ENCODE measurements at regions not wholly inside any gene's neighbourhood (a gene's known extent, or its start where the extent isn't known, plus 50 kb on each side); places are given as distances from the start of the nearest gene placed in this dataset.
"Not testable (repeated sequence)": the region's sequence is repeated elsewhere in the genome, so short reads cannot be mapped to it uniquely, and the experiment has no call there.

GRCh38 chr11:93908689-93909088 lies 58.3 kb upstream of the VSTM5 start:
- no peaks in the 10 kb centered on the region for H3K27me3 ChIP-seq (ENCODE audit: insufficient read depth, low read depth, severe bottlenecking)
- H3K4me3 ChIP-seq (ENCODE audit: low read depth, low read length) = no peak overlapping the region
- TF ChIP-seq CTCF (IDR thresholded peaks at IDR 0.05; ENCODE audit: low read depth, low read length) = no peak
- H3K27ac ChIP-seq = no peak overlapping the region
- H3K9me3 ChIP-seq (ENCODE audit: severe bottlenecking) = no peaks in the 10 kb centered on the region
- no peak for DNase-seq
- H3K36me3 ChIP-seq = no peaks in the 10 kb centered on the region

GRCh38 chr11:93917673-93918072 lies 67.3 kb upstream of the VSTM5 start:
- TF ChIP-seq CTCF (IDR thresholded peaks at IDR 0.05; ENCODE audit: low read depth, low read length) = no peak
- Histone ChIP-seq H3K27me3 (ENCODE audit: insufficient read depth, low read depth, severe bottlenecking) (no peaks in the 10 kb centered on the region), H3K9me3 (ENCODE audit: severe bottlenecking) (peaks cover 2% of the 10 kb centered on the region), H3K27ac (no peak overlapping the region), H3K4me3 (ENCODE audit: low read depth, low read length) (no peak overlapping the region), H3K36me3 (no peaks in the 10 kb centered on the region)
- no peak for DNase-seq

DNA sequence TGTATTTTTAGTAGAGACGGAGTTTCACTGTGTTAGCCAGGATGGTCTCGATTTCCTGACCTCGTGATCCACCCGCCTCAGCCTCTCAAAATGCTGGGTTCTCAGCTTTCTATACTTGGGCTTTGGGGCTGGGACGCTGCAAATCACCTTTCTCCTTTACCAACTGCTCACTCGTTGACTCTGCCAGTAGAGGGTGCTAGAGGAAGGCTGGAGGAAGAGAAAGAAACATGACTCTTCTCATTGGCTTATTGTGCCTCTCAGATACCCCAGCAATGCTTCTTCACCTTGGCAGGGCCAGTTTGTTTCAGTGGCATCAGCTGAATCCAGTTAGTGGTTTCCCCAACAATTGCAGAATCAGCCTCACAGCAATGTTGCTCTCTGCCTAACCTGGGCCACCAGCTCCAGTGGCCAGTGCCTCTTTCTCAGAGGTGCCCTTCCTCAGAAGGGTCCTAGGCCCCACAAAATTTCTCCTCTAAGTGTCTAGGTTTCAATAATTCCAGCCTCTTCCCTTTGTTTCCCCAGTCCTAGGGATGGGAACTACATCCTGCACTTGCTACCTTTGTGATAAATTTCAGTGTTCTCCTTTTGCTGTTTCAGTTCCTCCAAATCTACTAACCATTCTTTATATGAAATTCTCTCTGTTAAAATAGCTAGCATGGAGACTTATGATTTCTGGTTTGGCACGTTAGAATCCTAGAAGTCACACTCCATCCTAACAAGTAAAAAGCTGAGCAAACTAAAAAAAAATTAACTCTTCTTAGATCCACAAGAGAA lies 71.5 kb upstream of the VSTM5 start:
- Histone ChIP-seq H3K27me3 (ENCODE audit: insufficient read depth, low read depth, severe bottlenecking) (no peaks in the 10 kb centered on the region), H3K36me3 (no peaks in the 10 kb centered on the region), H3K4me3 (ENCODE audit: low read depth, low read length) (no peak overlapping the region), H3K27ac (no peak overlapping the region), H3K9me3 (ENCODE audit: severe bottlenecking) (peaks cover under 1% of the 10 kb centered on the region)
- peak; percentile 90 for TF ChIP-seq CTCF (IDR thresholded peaks at IDR 0.05; ENCODE audit: low read depth, low read length)
- DNase-seq = peak; percentile 71

DNA sequence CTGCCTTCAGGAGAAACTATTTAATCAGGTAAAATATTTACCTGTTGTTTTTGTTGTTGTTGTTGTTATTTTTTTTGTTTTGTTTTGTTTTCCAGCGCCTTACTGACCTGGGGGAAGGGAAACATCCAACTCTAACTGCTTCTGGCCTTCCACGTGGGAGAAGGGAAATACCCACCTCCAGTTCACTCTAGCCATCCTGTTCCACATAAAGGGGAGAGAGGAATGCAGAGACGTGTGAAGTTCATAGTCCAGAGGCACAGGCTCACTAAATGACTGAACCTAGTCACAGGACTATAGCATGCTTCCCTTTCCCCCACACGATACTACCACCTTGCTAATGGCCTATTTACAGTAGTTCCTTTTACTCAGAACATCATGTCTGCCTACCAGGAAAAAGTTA lies 72.4 kb upstream of the VSTM5 start:
- no peak for DNase-seq
- H3K36me3 ChIP-seq = no peaks in the 10 kb centered on the region
- H3K4me3 ChIP-seq (ENCODE audit: low read depth, low read length) = no peak overlapping the region
- H3K27ac ChIP-seq = no peak overlapping the region
- no peaks in the 10 kb centered on the region for H3K27me3 ChIP-seq (ENCODE audit: insufficient read depth, low read depth, severe bottlenecking)
- no peaks in the 10 kb centered on the region for H3K9me3 ChIP-seq (ENCODE audit: severe bottlenecking)
- no peak for TF ChIP-seq CTCF (IDR thresholded peaks at IDR 0.05; ENCODE audit: low read depth, low read length)

DNA sequence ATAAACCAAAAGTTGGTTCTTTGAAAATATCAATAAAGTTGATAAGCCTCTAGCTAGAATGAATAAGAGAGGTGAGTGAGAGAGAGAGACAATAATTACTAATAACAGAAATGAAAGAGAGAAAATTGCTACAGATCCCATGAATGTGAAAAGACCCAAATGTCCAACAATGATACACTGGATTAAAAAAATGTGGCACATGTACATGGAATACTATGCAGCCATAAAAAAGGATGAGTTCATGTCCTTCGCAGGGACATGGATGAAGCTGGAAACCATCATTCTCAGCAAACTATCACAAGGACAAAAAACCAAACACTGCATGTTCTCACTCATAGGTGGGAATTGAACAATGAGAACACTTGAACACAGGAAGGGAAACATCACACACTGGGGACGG lies 75.7 kb upstream of the VSTM5 start:
- not testable (repeated sequence) for H3K9me3 ChIP-seq (ENCODE audit: severe bottlenecking); H3K36me3 ChIP-seq; H3K27me3 ChIP-seq (ENCODE audit: insufficient read depth, low read depth, severe bottlenecking); H3K4me3 ChIP-seq (ENCODE audit: low read depth, low read length); H3K27ac ChIP-seq; DNase-seq

- no peak overlapping the region for H3K4me3 ChIP-seq (ENCODE audit: low read depth, low read length)
- H3K27me3 ChIP-seq (ENCODE audit: insufficient read depth, low read depth, severe bottlenecking) = no peaks in the 10 kb centered on the region
- H3K27ac ChIP-seq = no peak overlapping the region
- H3K36me3 ChIP-seq = no peaks in the 10 kb centered on the region
- no peak for DNase-seq
- no peaks in the 10 kb centered on the region for H3K9me3 ChIP-seq (ENCODE audit: severe bottlenecking)
- no peak for TF ChIP-seq CTCF (IDR thresholded peaks at IDR 0.05; ENCODE audit: low read depth, low read length)
These were observed 79.0 kb upstream of the VSTM5 start for GRCh38 chr11:93929407-93929806.
